ENCODE measurements at regions not wholly inside any gene's neighbourhood (a gene's known extent, or its start where the extent isn't known, plus 50 kb on each side); places are given as distances from the start of the nearest gene placed in this dataset.
"Not testable (repeated sequence)": the region's sequence is repeated elsewhere in the genome, so short reads cannot be mapped to it uniquely, and the experiment has no call there.

- no peak for FAIRE-seq
Observed at GRCh38 chr4:112061207-112061817, 83.9 kb upstream of the FAM241A start.

- FAIRE-seq, result no peak
Observed at GRCh38 chr4:112063260-112063659, 82.0 kb upstream of the FAM241A start.

GRCh38 chr4:112069110-112069509, 76.1 kb upstream of the FAM241A start:
- no peak for FAIRE-seq

GRCh38 chr4:112073181-112073580, 72.1 kb upstream of the FAM241A start:
- no peak for FAIRE-seq

GRCh38 chr4:112075129-112075753, 70.0 kb upstream of the FAM241A start:
- FAIRE-seq, result peak; percentile 71

GRCh38 chr4:112075906-112076305, 69.3 kb upstream of the FAM241A start:
- FAIRE-seq, result no peak

- FAIRE-seq, result no peak
Observed at GRCh38 chr4:112076919-112077608, 68.2 kb upstream of the FAM241A start.

GRCh38 chr4:112077743-112078142, 67.5 kb upstream of the FAM241A start:
- FAIRE-seq, result no peak

- FAIRE-seq, result no peak
Observed at GRCh38 chr4:112082954-112083586, 62.2 kb upstream of the FAM241A start.

GRCh38 chr4:112083587-112084347, 61.5 kb upstream of the FAM241A start:
- no peak for FAIRE-seq

- no peak for FAIRE-seq
Observed at GRCh38 chr4:112085156-112086035, 59.9 kb upstream of the FAM241A start.

- FAIRE-seq, result no peak
Observed at GRCh38 chr4:112086036-112086434, 59.2 kb upstream of the FAM241A start.

- FAIRE-seq, result not testable (repeated sequence)
Observed at GRCh38 chr4:112086661-112087060, 58.6 kb upstream of the FAM241A start.

GRCh38 chr4:112092330-112092729, 52.9 kb upstream of the FAM241A start:
- not testable (repeated sequence) for FAIRE-seq

- FAIRE-seq, result no peak
Observed at GRCh38 chr4:112093636-112094202, 51.5 kb upstream of the FAM241A start.

- FAIRE-seq, result no peak
Observed at GRCh38 chr4:112094330-112094729, 50.9 kb upstream of the FAM241A start.

All from G401.6 (cell line).